ENCODE measurements at regions not wholly inside any gene's neighbourhood (a gene's known extent, or its start where the extent isn't known, plus 50 kb on each side); places are given as distances from the start of the nearest gene placed in this dataset.

DNA sequence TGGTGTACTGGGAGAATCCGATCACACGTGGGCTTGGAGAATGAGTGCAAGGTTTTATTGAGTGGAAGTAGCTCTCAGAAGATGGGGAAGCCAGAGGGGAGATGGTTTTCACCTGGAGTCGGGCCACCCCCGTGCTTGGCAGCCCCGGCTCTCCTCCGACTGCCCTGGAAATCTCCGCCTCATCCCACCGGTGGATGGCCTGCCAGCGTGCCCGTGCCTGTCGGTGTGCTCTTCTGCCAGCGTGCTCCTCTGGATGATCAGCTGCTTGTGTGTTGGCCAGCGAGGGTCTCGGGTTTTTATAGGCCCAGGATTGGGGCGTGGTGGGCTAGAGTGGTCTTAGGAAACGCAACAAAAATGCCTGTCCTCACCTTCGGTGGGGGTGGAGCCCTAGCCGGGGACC is 368.0 kb downstream of the FAT4 start:
- intact Hi-C loops (cut with DNase I, micrococcal nuclease) = no loop called here
- DNase-seq (no peak), ATAC-seq (no peak)
- no peaks in the 10 kb centered on the region for H3K36me3 ChIP-seq (ENCODE audit: low read depth)
- no peak overlapping the region for H3K4me3 ChIP-seq
- H3K4me1 ChIP-seq (ENCODE audit: low read depth) = no peaks in the 10 kb centered on the region
- H3K9me3 ChIP-seq = no peaks in the 10 kb centered on the region
- TF ChIP-seq CTCF (IDR thresholded peaks at IDR 0.05) = no peak

DNA sequence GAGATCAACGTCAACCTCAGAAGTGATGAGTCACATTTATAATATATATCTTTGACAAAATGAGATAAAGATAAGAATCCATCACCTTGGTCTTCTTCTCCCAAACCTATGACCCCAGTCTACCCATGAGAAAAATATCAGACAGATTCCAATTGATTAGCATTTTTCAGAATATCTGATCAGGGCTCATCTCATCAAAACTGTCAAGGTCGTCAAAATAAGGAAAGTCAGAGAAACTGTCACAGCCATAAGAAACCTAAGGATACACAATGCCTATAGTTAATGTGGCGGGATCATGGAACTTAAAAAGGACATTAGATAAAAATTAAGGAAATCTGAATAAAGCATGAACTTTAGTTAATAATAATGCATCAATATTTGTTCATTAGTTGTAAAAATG is 374.1 kb downstream of the FAT4 start:
- H3K36me3 ChIP-seq (ENCODE audit: low read depth) = no peaks in the 10 kb centered on the region
- H3K9me3 ChIP-seq = no peaks in the 10 kb centered on the region
- ATAC-seq (no peak), DNase-seq (no peak)
- no peak for TF ChIP-seq CTCF (IDR thresholded peaks at IDR 0.05)
- intact Hi-C loops (cut with DNase I, micrococcal nuclease) = no loop called here
- no peak overlapping the region for H3K4me3 ChIP-seq
- no peaks in the 10 kb centered on the region for H3K4me1 ChIP-seq (ENCODE audit: low read depth)

- H3K4me1 ChIP-seq (ENCODE audit: low read depth) = no peaks in the 10 kb centered on the region
- no peaks in the 10 kb centered on the region for H3K36me3 ChIP-seq (ENCODE audit: low read depth)
- intact Hi-C loops (cut with DNase I, micrococcal nuclease) = no loop called here
- H3K4me3 ChIP-seq = no peak overlapping the region
- no peak for DNase-seq
- ATAC-seq = no peak
- no peaks in the 10 kb centered on the region for H3K9me3 ChIP-seq
- TF ChIP-seq CTCF (IDR thresholded peaks at IDR 0.05) = no peak
Measured at GRCh38 chr4:125689805-125690204, 375.1 kb downstream of the FAT4 start.

GRCh38 chr4:125693228-125693627 is 378.5 kb downstream of the FAT4 start:
- H3K4me3 ChIP-seq = no peak overlapping the region
- H3K4me1 ChIP-seq (ENCODE audit: low read depth) = no peaks in the 10 kb centered on the region
- ATAC-seq (no peak), DNase-seq (no peak)
- no peak for TF ChIP-seq CTCF (IDR thresholded peaks at IDR 0.05)
- intact Hi-C loops (cut with DNase I, micrococcal nuclease) = no loop called here
- no peaks in the 10 kb centered on the region for H3K36me3 ChIP-seq (ENCODE audit: low read depth)
- H3K9me3 ChIP-seq = no peaks in the 10 kb centered on the region

DNA sequence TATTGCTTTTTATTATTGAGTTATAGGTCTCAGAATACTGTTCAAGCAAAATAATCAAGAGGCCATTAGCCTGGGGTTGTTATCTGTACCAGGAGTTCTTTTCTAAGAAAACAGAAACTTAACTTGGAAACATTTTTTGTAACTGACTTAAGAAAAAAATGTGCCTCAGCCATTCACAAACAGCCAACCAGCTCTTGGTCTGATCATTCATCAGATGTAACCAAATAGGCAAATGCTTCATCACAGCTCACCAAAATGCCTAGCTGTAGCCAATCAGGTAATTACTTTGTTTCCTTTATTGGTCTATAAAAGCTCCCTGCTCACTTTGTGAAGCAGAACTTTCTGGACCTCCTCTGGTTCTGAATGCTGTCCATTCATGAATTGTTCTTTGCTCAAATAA is 387.7 kb downstream of the FAT4 start:
- H3K4me3 ChIP-seq = no peak overlapping the region
- DNase-seq (no peak), ATAC-seq (no peak)
- H3K9me3 ChIP-seq = no peaks in the 10 kb centered on the region
- H3K4me1 ChIP-seq (ENCODE audit: low read depth) = no peaks in the 10 kb centered on the region
- no peak for TF ChIP-seq CTCF (IDR thresholded peaks at IDR 0.05)
- intact Hi-C loops (cut with DNase I, micrococcal nuclease) = no loop called here
- no peaks in the 10 kb centered on the region for H3K36me3 ChIP-seq (ENCODE audit: low read depth)

GRCh38 chr4:125703443-125703842 is 388.7 kb downstream of the FAT4 start:
- ATAC-seq = no peak
- intact Hi-C loops (cut with DNase I, micrococcal nuclease) = no loop called here

More at GRCh38 chr4:125703443-125703842, 388.7 kb downstream of the FAT4 start:
- Histone ChIP-seq H3K4me1 (ENCODE audit: low read depth) (no peaks in the 10 kb centered on the region), H3K4me3 (no peak overlapping the region), H3K36me3 (ENCODE audit: low read depth) (no peaks in the 10 kb centered on the region), H3K9me3 (no peaks in the 10 kb centered on the region)
- TF ChIP-seq CTCF (IDR thresholded peaks at IDR 0.05) = no peak
- no peak for DNase-seq
